ENCODE measurements at regions not wholly inside any gene's neighbourhood (a gene's known extent, or its start where the extent isn't known, plus 50 kb on each side); places are given as distances from the start of the nearest gene placed in this dataset.

GRCh38 chrX:41022566-41022965 lies 62.7 kb upstream of the USP9X start:
- TF ChIP-seq CTCF (IDR thresholded peaks at IDR 0.05; ENCODE audit: low read length) (no peak), EZH2 (IDR thresholded peaks at IDR 0.05; ENCODE audit: borderline replicate concordance, low read length) (no peak)
